HepG2 (cell line): ENCODE measurements at regions not wholly inside any gene's neighbourhood (a gene's known extent, or its start where the extent isn't known, plus 50 kb on each side); places are given as distances from the start of the nearest gene placed in this dataset.

Experiments used
- ATAC-seq: fragments of 200-7000 bp; cut with Tn5 transposase; 3 replicates; pipeline ENCODE4 v1.9.1; 2020; ENCODE audit warnings: mild to moderate bottlenecking, moderate library complexity
- BruUV-seq: library from RNA; stranded (reverse); fragments of 400-500 nt; replicated peaks from 2 replicates; lab custom pipeline; 2021; lab: Mats Ljungman, UMichigan
- CTCF ChIA-PET: fragments of 300-600 bp; formaldehyde crosslinking; extraction: SDS; loops from one replicate; lab custom pipeline; 2021; ENCODE audit warnings: low total read pairs, inconsistent platforms, low intra/inter-chr PET ratio; lab: Yijun Ruan, JAX
- POLR2A ChIA-PET: fragments of 350-600 bp; sonication (Branson Sonifier 250); formaldehyde crosslinking; loops from one replicate; lab custom pipeline; 2020; ENCODE audit warnings: antibody characterized with exemption, inconsistent platforms; lab: Yijun Ruan, JAX
- DNase-seq: peaks from one replicate; pipeline ENCODE4 v3.0.0-alpha.2; 2015; ENCODE audit warnings: low spot score
- FAIRE-seq: peaks from 3 replicates; lab custom pipeline; 2011; peaks lifted over from hg19 to GRCh38; lab: Jason Lieb, UNC
- H2AFZ ChIP-seq: one replicate; pipeline ENCODE4 v1.6.1; 2011; ENCODE audit warnings: low read length, inconsistent platforms
- H3K27ac ChIP-seq: fragments of 300-600 bp; 3 replicates; pipeline ENCODE4 v1.8.0; 2011; ENCODE audit warnings: mixed run types, mild to moderate bottlenecking, mixed read lengths, low read length, inconsistent platforms; ENCODE audit not compliant: insufficient read depth; ENCODE audit errors: extremely low read length
- H3K27me3 ChIP-seq, 2 experiments: fragments of 200-600 bp in 1 of 2; 2 replicates in 1 of 2; 3 replicates in 1 of 2; pipeline versions ENCODE4 v1.6.0 to v1.8.0; 2011; ENCODE audit warnings: low read length in 2 of 2, mild to moderate bottlenecking in 2 of 2, moderate library complexity in 2 of 2, inconsistent platforms in 1 of 2; ENCODE audit not compliant: insufficient read depth in 2 of 2, control insufficient read depth in 1 of 2
- H3K36me3 ChIP-seq, 2 experiments: fragments of 200-600 bp in 1 of 2; replicated peaks in 1 of 2; 2 replicates in 1 of 2; 3 replicates in 1 of 2; pipeline versions ENCODE4 v1.5.1 to v1.8.0; 2011; ENCODE audit warnings: low read length in 2 of 2, inconsistent platforms in 1 of 2; ENCODE audit not compliant: insufficient read depth in 2 of 2, control insufficient read depth in 1 of 2
- H3K4me1 ChIP-seq: 2 replicates; pipeline ENCODE4 v1.5.1; 2012; ENCODE audit warnings: low read length, inconsistent platforms; ENCODE audit not compliant: insufficient read depth
- H3K4me2 ChIP-seq: 2 replicates; pipeline ENCODE4 v1.6.0; 2011; ENCODE audit warnings: low read depth, low read length, inconsistent platforms
- H3K4me3 ChIP-seq, 3 experiments: fragments of 200-600 bp in 1 of 3; sonication (generic), shearing (Covaris generic) in 1 of 3; replicated peaks in 1 of 3; 2 replicates each; pipeline ENCODE4 v1.5.1; 2011 to 2016; ENCODE audit warnings: low read length in 3 of 3, inconsistent platforms in 2 of 3, low read depth in 2 of 3, mild to moderate bottlenecking in 2 of 3, control low read depth in 1 of 3, mixed read lengths in 1 of 3; ENCODE audit not compliant: insufficient read depth in 1 of 3
- H3K79me2 ChIP-seq: one replicate; pipeline ENCODE4 v1.6.1; 2011; ENCODE audit warnings: low read length, inconsistent platforms; ENCODE audit not compliant: insufficient read depth
- H3K9ac ChIP-seq: 2 replicates; pipeline ENCODE4 v1.6.0; 2011; ENCODE audit warnings: mild to moderate bottlenecking, low read depth, low read length, inconsistent platforms; ENCODE audit not compliant: insufficient read depth
- H3K9me3 ChIP-seq: 2 replicates; pipeline ENCODE4 v1.5.1; 2012; ENCODE audit warnings: mild to moderate bottlenecking, low read length
- H4K20me1 ChIP-seq: 2 replicates; pipeline ENCODE4 v1.6.0; 2011; ENCODE audit warnings: inconsistent platforms, mild to moderate bottlenecking, low read length, moderate library complexity; ENCODE audit not compliant: insufficient read depth
- FOXP1 ChIP-seq, 2 experiments: fragments of 450-650 bp in 1 of 2; IDR thresholded peaks; 2 replicates each; pipeline ENCODE4 v1.6.1; 2017 to 2018; ENCODE audit warnings: antibody characterized with exemption in 1 of 2
- GABPA ChIP-seq, 2 experiments: IDR thresholded peaks; 2 replicates each; pipeline ENCODE4 v1.6.1; 2011 to 2016; ENCODE audit warnings: low read depth in 2 of 2, low read length in 1 of 2, missing biosample characterization in 1 of 2, missing genetic modification characterization in 1 of 2
- MED8 ChIP-seq: sonication (generic); formaldehyde crosslinking; IDR thresholded peaks from 2 replicates; pipeline ENCODE4 v1.8.1; 2023; ENCODE audit warnings: mild to moderate bottlenecking, missing genetic modification reagents; ENCODE audit not compliant: insufficient replicate concordance
- MIXL1 ChIP-seq: IDR thresholded peaks from 2 replicates; pipeline ENCODE4 v1.6.1; 2016
- MYC ChIP-seq: sonication (generic); formaldehyde crosslinking; IDR thresholded peaks from 2 replicates; pipeline ENCODE4 v1.9.0; 2021; ENCODE audit warnings: missing genetic modification reagents, borderline replicate concordance
- RAD21 ChIP-seq: fragments of 450-650 bp; formaldehyde crosslinking; IDR thresholded peaks from 2 replicates; pipeline ENCODE4 v1.5.0; 2020; ENCODE audit warnings: mild to moderate bottlenecking
- SOX5 ChIP-seq: IDR thresholded peaks from 2 replicates; pipeline ENCODE4 v1.6.1; 2016; ENCODE audit warnings: borderline replicate concordance
- TOPORS ChIP-seq: sonication (generic); formaldehyde crosslinking; IDR thresholded peaks from 2 replicates; pipeline ENCODE4 v1.8.0; 2023; ENCODE audit warnings: mild to moderate bottlenecking, missing genetic modification reagents
- ZBTB49 ChIP-seq: sonication (generic); formaldehyde crosslinking; IDR thresholded peaks from 2 replicates; pipeline ENCODE4 v1.4.0; 2020; ENCODE audit warnings: missing genetic modification reagents, borderline replicate concordance
- ZNF775 ChIP-seq: sonication (generic); formaldehyde crosslinking; IDR thresholded peaks from 2 replicates; pipeline ENCODE4 v1.4.0; 2020; ENCODE audit warnings: missing genetic modification reagents, mild to moderate bottlenecking, moderate library complexity, borderline replicate concordance
- WGBS: methylation state at CpG from one replicate; pipeline ENCODE4 v1.1.6; 2017; ENCODE audit warnings: low lambda C conversion rate; 5-methylcytosine and 5-hydroxymethylcytosine counted together
- in situ Hi-C: cut with HindIII; loops from 2 replicates; pipeline ENCODE4 v1.10.0; 2017; ENCODE audit warnings: low pct_unique_long_range_greater_than_20kb; ENCODE audit not compliant: extremely low pct_ligation_motif_present
- intact Hi-C: fragments of 100-400 bp; cut with micrococcal nuclease; formaldehyde crosslinking; loops from one replicate; pipeline ENCODE4 v1.10.0; 2022; ENCODE audit not compliant: unreplicated experiment
- TF ChIP-seq, protein P1 (sequence below): sonication (generic); formaldehyde crosslinking; IDR thresholded peaks from 2 replicates; pipeline ENCODE4 v1.9.0; 2021; ENCODE audit warnings: missing genetic modification reagents, borderline replicate concordance
- TF ChIP-seq, protein P2 (sequence below): sonication (generic); formaldehyde crosslinking; IDR thresholded peaks from 2 replicates; pipeline ENCODE4 v1.5.0; 2020; ENCODE audit warnings: mild to moderate bottlenecking, missing genetic modification reagents
- TF ChIP-seq, protein P3 (sequence below): sonication (generic); formaldehyde crosslinking; IDR thresholded peaks from 2 replicates; pipeline ENCODE4 v1.8.1; 2023; ENCODE audit warnings: mild to moderate bottlenecking, inconsistent platforms, moderate library complexity, missing genetic modification reagents, borderline replicate concordance
- TF ChIP-seq, protein P4 (sequence below): sonication (generic); formaldehyde crosslinking; IDR thresholded peaks from 2 replicates; pipeline ENCODE4 v1.5.0; 2020; ENCODE audit warnings: mild to moderate bottlenecking, missing genetic modification reagents, moderate library complexity

- in situ Hi-C loops = no loop called here
- FAIRE-seq (no peak), ATAC-seq (no peak), DNase-seq (no peak)
- Histone ChIP-seq H3K36me3 (no peaks in the 10 kb centered on the region), H2AFZ (no peak overlapping the region), H3K4me1 (peaks cover 11% of the 10 kb centered on the region; the same call in 1 of the 2 replicates), H3K79me2 (no peaks in the 10 kb centered on the region), H3K4me2 (no peak overlapping the region), H3K4me3 (no peak overlapping the region), H3K27ac (no peak overlapping the region), H4K20me1 (no peaks in the 10 kb centered on the region), H3K9ac (no peak overlapping the region), H3K27me3 (no peaks in the 10 kb centered on the region), H3K9me3 (no peaks in the 10 kb centered on the region)
- POLR2A ChIA-PET = no interaction called here
- intact Hi-C loops = no loop called here
- 1% methylated on average over 4 of the region's 4 CpGs for WGBS
- BruUV-seq = no TSS peak
- CTCF ChIA-PET = no interaction called here
- TF ChIP-seq, protein P1, sequence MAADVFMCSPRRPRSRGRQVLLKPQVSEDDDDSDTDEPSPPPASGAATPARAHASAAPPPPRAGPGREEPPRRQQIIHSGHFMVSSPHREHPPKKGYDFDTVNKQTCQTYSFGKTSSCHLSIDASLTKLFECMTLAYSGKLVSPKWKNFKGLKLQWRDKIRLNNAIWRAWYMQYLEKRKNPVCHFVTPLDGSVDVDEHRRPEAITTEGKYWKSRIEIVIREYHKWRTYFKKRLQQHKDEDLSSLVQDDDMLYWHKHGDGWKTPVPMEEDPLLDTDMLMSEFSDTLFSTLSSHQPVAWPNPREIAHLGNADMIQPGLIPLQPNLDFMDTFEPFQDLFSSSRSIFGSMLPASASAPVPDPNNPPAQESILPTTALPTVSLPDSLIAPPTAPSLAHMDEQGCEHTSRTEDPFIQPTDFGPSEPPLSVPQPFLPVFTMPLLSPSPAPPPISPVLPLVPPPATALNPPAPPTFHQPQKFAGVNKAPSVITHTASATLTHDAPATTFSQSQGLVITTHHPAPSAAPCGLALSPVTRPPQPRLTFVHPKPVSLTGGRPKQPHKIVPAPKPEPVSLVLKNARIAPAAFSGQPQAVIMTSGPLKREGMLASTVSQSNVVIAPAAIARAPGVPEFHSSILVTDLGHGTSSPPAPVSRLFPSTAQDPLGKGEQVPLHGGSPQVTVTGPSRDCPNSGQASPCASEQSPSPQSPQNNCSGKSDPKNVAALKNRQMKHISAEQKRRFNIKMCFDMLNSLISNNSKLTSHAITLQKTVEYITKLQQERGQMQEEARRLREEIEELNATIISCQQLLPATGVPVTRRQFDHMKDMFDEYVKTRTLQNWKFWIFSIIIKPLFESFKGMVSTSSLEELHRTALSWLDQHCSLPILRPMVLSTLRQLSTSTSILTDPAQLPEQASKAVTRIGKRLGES (CRISPR knock-in tag) = no peak
- TF ChIP-seq MYC (no peak), ZBTB49 (no peak), GABPA (IDR thresholded peaks at IDR 0.05; ENCODE audit: low read depth, low read length) (no peak), GABPA (CRISPR knock-in tag; IDR thresholded peaks at IDR 0.05; ENCODE audit: low read depth) (no peak), MIXL1 (CRISPR knock-in tag) (no peak), SOX5 (CRISPR knock-in tag) (no peak), FOXP1 (IDR thresholded peaks at IDR 0.05) (no peak), FOXP1 (CRISPR knock-in tag; IDR thresholded peaks at IDR 0.05) (no peak), ZNF775 (CRISPR knock-in tag) (no peak), RAD21 (no peak), TOPORS (no peak), MED8 (CRISPR knock-in tag) (no peak)
- TF ChIP-seq, protein P2, sequence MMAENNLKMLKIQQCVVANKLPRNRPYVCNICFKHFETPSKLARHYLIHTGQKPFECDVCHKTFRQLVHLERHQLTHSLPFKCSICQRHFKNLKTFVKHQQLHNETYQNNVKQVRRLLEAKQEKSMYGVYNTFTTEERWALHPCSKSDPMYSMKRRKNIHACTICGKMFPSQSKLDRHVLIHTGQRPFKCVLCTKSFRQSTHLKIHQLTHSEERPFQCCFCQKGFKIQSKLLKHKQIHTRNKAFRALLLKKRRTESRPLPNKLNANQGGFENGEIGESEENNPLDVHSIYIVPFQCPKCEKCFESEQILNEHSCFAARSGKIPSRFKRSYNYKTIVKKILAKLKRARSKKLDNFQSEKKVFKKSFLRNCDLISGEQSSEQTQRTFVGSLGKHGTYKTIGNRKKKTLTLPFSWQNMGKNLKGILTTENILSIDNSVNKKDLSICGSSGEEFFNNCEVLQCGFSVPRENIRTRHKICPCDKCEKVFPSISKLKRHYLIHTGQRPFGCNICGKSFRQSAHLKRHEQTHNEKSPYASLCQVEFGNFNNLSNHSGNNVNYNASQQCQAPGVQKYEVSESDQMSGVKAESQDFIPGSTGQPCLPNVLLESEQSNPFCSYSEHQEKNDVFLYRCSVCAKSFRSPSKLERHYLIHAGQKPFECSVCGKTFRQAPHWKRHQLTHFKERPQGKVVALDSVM (CRISPR knock-in tag) = no peak
- TF ChIP-seq, protein P3, sequence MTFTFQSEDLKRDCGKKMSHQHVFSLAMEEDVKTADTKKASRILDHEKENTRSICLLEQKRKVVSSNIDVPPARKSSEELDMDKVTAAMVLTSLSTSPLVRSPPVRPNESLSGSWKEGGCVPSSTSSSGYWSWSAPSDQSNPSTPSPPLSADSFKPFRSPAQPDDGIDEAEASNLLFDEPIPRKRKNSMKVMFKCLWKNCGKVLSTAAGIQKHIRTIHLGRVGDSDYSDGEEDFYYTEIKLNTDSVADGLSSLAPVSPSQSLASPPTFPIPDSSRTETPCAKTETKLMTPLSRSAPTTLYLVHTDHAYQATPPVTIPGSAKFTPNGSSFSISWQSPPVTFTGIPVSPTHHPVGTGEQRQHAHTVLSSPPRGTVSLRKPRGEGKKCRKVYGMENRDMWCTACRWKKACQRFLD (CRISPR knock-in tag) = no peak
- TF ChIP-seq, protein P4, sequence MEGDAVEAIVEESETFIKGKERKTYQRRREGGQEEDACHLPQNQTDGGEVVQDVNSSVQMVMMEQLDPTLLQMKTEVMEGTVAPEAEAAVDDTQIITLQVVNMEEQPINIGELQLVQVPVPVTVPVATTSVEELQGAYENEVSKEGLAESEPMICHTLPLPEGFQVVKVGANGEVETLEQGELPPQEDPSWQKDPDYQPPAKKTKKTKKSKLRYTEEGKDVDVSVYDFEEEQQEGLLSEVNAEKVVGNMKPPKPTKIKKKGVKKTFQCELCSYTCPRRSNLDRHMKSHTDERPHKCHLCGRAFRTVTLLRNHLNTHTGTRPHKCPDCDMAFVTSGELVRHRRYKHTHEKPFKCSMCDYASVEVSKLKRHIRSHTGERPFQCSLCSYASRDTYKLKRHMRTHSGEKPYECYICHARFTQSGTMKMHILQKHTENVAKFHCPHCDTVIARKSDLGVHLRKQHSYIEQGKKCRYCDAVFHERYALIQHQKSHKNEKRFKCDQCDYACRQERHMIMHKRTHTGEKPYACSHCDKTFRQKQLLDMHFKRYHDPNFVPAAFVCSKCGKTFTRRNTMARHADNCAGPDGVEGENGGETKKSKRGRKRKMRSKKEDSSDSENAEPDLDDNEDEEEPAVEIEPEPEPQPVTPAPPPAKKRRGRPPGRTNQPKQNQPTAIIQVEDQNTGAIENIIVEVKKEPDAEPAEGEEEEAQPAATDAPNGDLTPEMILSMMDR = no peak
Observed at GRCh38 chr6:82750556-82750955, 315.1 kb downstream of the UBE3D start.
